ENCODE measurements at regions not wholly inside any gene's neighbourhood (a gene's known extent, or its start where the extent isn't known, plus 50 kb on each side); places are given as distances from the start of the nearest gene placed in this dataset.

DNA sequence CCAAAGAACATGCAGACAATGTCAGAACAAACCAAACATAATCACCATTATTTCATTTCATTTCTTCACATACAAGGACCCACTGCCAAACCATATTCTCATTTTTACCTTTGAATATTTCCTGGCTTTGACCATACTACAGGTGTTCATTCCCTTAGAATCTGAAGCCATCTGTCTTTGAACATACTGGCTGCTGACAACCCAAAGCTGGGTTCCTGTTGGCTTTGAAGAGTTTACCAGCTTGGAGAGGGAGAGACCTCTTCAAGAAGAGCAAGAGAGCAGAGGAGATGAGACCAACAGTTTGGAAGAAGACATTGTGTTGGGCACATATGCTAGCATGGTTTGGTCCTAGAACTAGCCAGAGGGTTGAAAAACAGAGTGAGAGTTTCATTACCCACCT is 145.6 kb upstream of the KCNIP4 start:
- TF ChIP-seq, protein P1, sequence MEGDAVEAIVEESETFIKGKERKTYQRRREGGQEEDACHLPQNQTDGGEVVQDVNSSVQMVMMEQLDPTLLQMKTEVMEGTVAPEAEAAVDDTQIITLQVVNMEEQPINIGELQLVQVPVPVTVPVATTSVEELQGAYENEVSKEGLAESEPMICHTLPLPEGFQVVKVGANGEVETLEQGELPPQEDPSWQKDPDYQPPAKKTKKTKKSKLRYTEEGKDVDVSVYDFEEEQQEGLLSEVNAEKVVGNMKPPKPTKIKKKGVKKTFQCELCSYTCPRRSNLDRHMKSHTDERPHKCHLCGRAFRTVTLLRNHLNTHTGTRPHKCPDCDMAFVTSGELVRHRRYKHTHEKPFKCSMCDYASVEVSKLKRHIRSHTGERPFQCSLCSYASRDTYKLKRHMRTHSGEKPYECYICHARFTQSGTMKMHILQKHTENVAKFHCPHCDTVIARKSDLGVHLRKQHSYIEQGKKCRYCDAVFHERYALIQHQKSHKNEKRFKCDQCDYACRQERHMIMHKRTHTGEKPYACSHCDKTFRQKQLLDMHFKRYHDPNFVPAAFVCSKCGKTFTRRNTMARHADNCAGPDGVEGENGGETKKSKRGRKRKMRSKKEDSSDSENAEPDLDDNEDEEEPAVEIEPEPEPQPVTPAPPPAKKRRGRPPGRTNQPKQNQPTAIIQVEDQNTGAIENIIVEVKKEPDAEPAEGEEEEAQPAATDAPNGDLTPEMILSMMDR (conservative IDR thresholded peaks at IDR 0.05; ENCODE audit: low read length) = no peak
- H3K4me3 ChIP-seq (ENCODE audit: low read length) = no peak overlapping the region
- no peak for DNase-seq (ENCODE audit: low read depth)

DNA sequence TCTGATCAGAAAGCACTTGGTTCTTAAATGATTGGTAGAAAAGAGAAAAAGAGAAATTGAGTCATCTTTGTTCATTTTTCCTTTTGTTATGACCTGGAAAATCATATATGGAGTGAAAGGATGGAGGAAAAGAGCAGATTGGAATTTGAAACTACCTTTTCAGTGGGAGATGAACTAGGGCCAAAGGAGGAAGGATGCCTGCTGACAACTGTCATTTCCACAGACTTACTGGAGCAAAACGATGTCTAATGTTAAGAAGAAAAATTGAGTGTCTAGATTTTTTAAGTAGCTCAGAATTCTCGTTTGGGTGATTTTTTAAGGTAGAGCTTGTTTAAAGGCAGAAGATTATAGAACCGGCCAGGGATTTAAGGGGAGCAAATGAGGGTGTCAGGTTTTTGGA is 144.6 kb upstream of the KCNIP4 start:
- H3K4me3 ChIP-seq (ENCODE audit: low read length) = no peak overlapping the region
- TF ChIP-seq, protein P1 (conservative IDR thresholded peaks at IDR 0.05; ENCODE audit: low read length) = no peak
- DNase-seq (ENCODE audit: low read depth) = no peak

DNA sequence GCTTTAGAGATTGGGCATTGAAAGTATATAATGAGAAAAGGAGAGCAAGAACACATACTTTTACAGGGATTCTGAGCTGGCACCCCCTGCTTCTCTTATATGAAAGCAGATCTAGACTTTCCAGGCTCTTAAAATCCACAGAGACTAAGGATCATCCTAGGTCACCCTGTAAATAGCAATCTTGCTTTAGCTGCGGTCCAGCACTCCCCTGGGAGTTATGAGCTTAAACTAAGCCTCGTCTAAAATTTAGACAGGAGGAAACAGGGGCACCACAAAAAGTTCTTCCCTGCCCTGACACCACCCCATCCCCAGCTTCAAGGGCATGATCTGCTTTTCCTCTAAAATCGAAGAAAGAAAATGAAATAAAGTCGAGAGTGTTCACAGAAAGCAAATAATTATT is 143.3 kb upstream of the KCNIP4 start:
- H3K4me3 ChIP-seq (ENCODE audit: low read length) = no peak overlapping the region
- DNase-seq (ENCODE audit: low read depth) = no peak
- TF ChIP-seq, protein P1 (conservative IDR thresholded peaks at IDR 0.05; ENCODE audit: low read length) = no peak

DNA sequence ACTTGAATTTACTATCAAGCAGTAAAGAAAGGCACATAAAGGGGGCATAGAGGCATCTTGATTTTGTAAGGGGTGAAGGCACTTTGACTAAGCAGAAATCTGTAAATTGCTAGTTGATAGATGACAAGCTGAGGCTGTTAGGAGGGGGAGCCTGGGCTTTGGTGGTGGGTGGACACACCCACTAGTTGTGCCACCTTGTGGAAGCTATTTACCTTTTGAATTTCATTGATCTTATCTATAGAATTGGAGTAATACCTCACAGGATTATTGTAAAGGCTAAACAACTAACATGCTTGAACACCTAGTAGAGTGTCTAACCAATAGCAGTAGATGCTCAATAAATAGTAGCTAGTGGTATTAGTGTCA is 142.8 kb upstream of the KCNIP4 start:
- H3K4me3 ChIP-seq (ENCODE audit: low read length) = no peak overlapping the region
- DNase-seq (ENCODE audit: low read depth) = no peak
- TF ChIP-seq, protein P1 (conservative IDR thresholded peaks at IDR 0.05; ENCODE audit: low read length) = no peak

DNA sequence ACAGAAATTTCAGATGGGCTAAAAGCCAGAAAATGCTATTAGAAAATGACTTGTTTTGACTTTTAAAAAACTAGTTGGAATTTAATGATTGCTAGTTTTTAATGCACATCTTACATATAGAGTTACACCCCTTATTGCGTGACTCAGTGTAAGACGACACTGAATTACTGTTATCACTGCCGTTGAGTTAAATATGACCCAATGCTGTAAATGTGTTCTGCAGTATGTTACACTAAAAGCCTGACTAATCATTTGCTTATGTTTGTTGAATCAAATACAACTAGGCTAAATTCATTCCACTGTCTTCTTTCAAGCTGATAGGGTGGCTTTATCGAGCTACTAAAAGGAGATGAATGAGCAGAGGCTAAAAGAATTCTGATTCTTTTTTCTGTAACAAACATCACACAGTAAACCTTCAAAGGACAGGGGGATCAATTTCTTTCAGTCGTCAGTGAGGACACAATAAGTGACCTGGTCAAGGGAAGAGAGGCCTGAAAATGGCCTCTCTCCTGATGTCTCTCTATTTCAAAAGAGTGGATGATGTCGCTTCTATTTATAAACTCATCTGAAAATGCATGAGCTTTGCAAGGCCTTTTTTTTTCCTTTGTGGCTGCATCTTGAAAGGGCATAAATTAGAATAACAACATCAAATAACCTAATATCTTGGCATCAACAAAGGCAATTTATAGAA is 142.2 kb upstream of the KCNIP4 start:
- TF ChIP-seq, protein P1 (conservative IDR thresholded peaks at IDR 0.05; ENCODE audit: low read length) = no peak
- DNase-seq (ENCODE audit: low read depth) = no peak
- H3K4me3 ChIP-seq (ENCODE audit: low read length) = no peak overlapping the region

DNA sequence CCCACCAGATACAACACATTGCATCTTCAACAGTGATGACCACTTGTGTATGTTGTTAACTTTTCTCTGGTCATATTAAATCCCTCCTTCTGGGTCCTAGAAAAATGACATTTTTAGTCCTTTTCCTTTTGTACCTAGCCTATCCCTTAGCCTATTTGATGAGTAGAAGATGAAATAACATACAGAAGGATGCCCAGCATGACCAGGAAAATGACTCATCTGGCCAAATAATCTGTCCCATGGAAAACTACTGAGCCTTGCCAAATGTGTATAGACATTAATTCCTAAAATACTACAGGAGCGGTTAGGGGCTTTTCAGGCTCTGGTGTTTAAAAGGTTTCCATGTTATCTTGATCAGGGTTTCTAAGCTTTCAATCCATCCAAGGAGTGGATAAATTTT is 129.0 kb upstream of the KCNIP4 start:
- H3K4me3 ChIP-seq (ENCODE audit: low read length) = no peak overlapping the region
- TF ChIP-seq, protein P1 (conservative IDR thresholded peaks at IDR 0.05; ENCODE audit: low read length) = no peak
- no peak for DNase-seq (ENCODE audit: low read depth)

DNA sequence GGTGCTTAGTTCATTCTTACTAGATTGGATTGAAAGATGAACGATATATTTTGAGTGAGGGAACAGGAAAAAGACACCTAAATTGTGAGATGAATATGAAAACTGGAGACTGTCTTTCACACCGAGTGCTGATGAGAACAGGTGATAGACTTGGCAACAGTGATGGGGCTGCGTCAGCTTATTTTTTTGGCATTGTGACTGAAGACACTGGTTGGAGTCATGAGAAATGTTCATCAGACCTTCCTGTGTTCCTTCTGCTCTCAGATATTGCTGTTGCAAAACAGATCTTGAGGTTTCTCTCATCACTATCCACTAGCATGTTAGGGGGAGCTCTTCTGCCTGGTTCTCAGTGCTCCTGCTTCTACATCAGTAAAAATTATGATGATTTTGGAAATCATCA is 124.2 kb upstream of the KCNIP4 start:
- no peak for DNase-seq (ENCODE audit: low read depth)
- TF ChIP-seq, protein P1 (conservative IDR thresholded peaks at IDR 0.05; ENCODE audit: low read length) = no peak
- H3K4me3 ChIP-seq (ENCODE audit: low read length) = no peak overlapping the region
